Natural killer cell (primary cell): ENCODE measurements at regions not wholly inside any gene's neighbourhood (a gene's known extent, or its start where the extent isn't known, plus 50 kb on each side); places are given as distances from the start of the nearest gene placed in this dataset.

Experiments used
- ATAC-seq, 3 donors: fragments of 150-1000 bp in 2 of 3; fragments of 200-7000 bp in 1 of 3; cut with Tn5 transposase; 1 replicate in 1 of 3; 2 replicates in 2 of 3; pipeline ENCODE4 v1.10.0; 2021; ENCODE audit warnings: mild to moderate bottlenecking in 2 of 3, moderate library complexity in 2 of 3
- DNase-seq, 2 donors: peaks; one replicate each; pipeline versions ENCODE4 v3.0.0 to v3.0.0-alpha.2; 2013 to 2021; ENCODE audit warnings: mixed read lengths in 1 of 2
- H3K27ac ChIP-seq: one replicate; pipeline ENCODE4 v1.5.1; 2013; ENCODE audit warnings: mild to moderate bottlenecking, low read length
- H3K27me3 ChIP-seq: one replicate; pipeline ENCODE4 v1.6.1; 2013; ENCODE audit warnings: low read length; ENCODE audit not compliant: control insufficient read depth, insufficient read depth
- H3K36me3 ChIP-seq: one replicate; pipeline ENCODE4 v1.6.1; 2013; ENCODE audit warnings: low read length; ENCODE audit not compliant: control insufficient read depth, insufficient read depth
- H3K4me1 ChIP-seq: one replicate; pipeline ENCODE4 v1.6.1; 2013; ENCODE audit warnings: low read length; ENCODE audit not compliant: control insufficient read depth, insufficient read depth
- H3K4me3 ChIP-seq: one replicate; pipeline ENCODE4 v1.5.1; 2013; ENCODE audit warnings: low read length
- H3K9me3 ChIP-seq: one replicate; pipeline ENCODE4 v1.6.1; 2013; ENCODE audit warnings: low read length; ENCODE audit not compliant: control insufficient read depth, insufficient read depth
- H3K27ac Mint-ChIP-seq, 2 donors: one replicate each; pipeline ENCODE4 v1.8.0; 2022; ENCODE audit warnings: mild to moderate bottlenecking in 2 of 2, mixed read lengths in 2 of 2, moderate library complexity in 1 of 2
- H3K27me3 Mint-ChIP-seq, 2 donors: one replicate each; pipeline ENCODE4 v1.8.0; 2022; ENCODE audit warnings: low read depth in 2 of 2, mixed read lengths in 2 of 2
- H3K36me3 Mint-ChIP-seq: one replicate; pipeline ENCODE4 v1.8.0; 2022; ENCODE audit warnings: mixed read lengths
- H3K4me1 Mint-ChIP-seq, 2 donors: one replicate each; pipeline ENCODE4 v1.8.0; 2022; ENCODE audit warnings: mixed read lengths in 2 of 2
- H3K4me3 Mint-ChIP-seq: one replicate; pipeline ENCODE4 v1.8.0; 2022; ENCODE audit warnings: mild to moderate bottlenecking, moderate library complexity, mixed read lengths
- H3K9me3 Mint-ChIP-seq, 2 donors: one replicate each; pipeline ENCODE4 v1.8.0; 2022; ENCODE audit warnings: mixed read lengths in 2 of 2
- WGBS: methylation state at CpG from one replicate; pipeline ENCODE4 v1.1.7; 2013; ENCODE audit warnings: missing lambda C conversion rate; ENCODE audit not compliant: insufficient coverage; 5-methylcytosine and 5-hydroxymethylcytosine counted together
- intact Hi-C: fragments of 100-400 bp; cut with micrococcal nuclease; formaldehyde crosslinking; loops from one replicate; pipeline ENCODE4 v1.14.2; 2022
- TF ChIP-seq, protein P1 (sequence below): fragments of 200-600 bp; IDR thresholded peaks from one replicate; pipeline ENCODE4 v1.8.0; 2022; ENCODE audit warnings: antibody characterized with exemption

GRCh38 chr12:88743946-88744685, 163.8 kb upstream of the KITLG start:
- WGBS: 80% methylated on average over 8 of the region's 12 CpGs
- H3K4me3 Mint-ChIP-seq: no peak overlapping the region

GRCh38 chr12:88737838-88738472, 157.7 kb upstream of the KITLG start:
- H3K9me3 ChIP-seq: no peaks in the 10 kb centered on the region
- TF ChIP-seq, protein P1, sequence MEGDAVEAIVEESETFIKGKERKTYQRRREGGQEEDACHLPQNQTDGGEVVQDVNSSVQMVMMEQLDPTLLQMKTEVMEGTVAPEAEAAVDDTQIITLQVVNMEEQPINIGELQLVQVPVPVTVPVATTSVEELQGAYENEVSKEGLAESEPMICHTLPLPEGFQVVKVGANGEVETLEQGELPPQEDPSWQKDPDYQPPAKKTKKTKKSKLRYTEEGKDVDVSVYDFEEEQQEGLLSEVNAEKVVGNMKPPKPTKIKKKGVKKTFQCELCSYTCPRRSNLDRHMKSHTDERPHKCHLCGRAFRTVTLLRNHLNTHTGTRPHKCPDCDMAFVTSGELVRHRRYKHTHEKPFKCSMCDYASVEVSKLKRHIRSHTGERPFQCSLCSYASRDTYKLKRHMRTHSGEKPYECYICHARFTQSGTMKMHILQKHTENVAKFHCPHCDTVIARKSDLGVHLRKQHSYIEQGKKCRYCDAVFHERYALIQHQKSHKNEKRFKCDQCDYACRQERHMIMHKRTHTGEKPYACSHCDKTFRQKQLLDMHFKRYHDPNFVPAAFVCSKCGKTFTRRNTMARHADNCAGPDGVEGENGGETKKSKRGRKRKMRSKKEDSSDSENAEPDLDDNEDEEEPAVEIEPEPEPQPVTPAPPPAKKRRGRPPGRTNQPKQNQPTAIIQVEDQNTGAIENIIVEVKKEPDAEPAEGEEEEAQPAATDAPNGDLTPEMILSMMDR: no peak
- ATAC-seq: no peak
- H3K36me3 Mint-ChIP-seq: no peaks in the 10 kb centered on the region
- peaks cover 0 to 2% of the 10 kb centered on the region in 2 donors for H3K9me3 Mint-ChIP-seq
- intact Hi-C loops: no loop called here
- DNase-seq: no peak
- no peak overlapping the region for H3K4me3 ChIP-seq
- H3K4me1 ChIP-seq: no peaks in the 10 kb centered on the region
- no peak overlapping the region for H3K27ac ChIP-seq
- WGBS: 84% methylated on average over 4 of the region's 8 CpGs
- H3K27ac Mint-ChIP-seq: no peak overlapping the region
- H3K4me1 Mint-ChIP-seq: no peaks in the 10 kb centered on the region
- no peaks in the 10 kb centered on the region for H3K27me3 Mint-ChIP-seq
- no peaks in the 10 kb centered on the region for H3K36me3 ChIP-seq
- no peaks in the 10 kb centered on the region for H3K27me3 ChIP-seq
- no peak overlapping the region for H3K4me3 Mint-ChIP-seq

More at GRCh38 chr12:88743946-88744685, 163.8 kb upstream of the KITLG start:
- no peak for DNase-seq
- Histone ChIP-seq H3K4me1 (no peaks in the 10 kb centered on the region), H3K27me3 (no peaks in the 10 kb centered on the region), H3K9me3 (no peaks in the 10 kb centered on the region), H3K36me3 (no peaks in the 10 kb centered on the region), H3K27ac (no peak overlapping the region), H3K4me3 (no peak overlapping the region)
- H3K27me3 Mint-ChIP-seq: no peaks in the 10 kb centered on the region
- intact Hi-C loops: no loop called here
- no peak for ATAC-seq
- no peaks in the 10 kb centered on the region for H3K4me1 Mint-ChIP-seq
- H3K27ac Mint-ChIP-seq: no peak overlapping the region
- TF ChIP-seq, protein P1: no peak
- H3K9me3 Mint-ChIP-seq: peaks cover 3 to 4% of the 10 kb centered on the region in 2 donors
- no peaks in the 10 kb centered on the region for H3K36me3 Mint-ChIP-seq

DNA sequence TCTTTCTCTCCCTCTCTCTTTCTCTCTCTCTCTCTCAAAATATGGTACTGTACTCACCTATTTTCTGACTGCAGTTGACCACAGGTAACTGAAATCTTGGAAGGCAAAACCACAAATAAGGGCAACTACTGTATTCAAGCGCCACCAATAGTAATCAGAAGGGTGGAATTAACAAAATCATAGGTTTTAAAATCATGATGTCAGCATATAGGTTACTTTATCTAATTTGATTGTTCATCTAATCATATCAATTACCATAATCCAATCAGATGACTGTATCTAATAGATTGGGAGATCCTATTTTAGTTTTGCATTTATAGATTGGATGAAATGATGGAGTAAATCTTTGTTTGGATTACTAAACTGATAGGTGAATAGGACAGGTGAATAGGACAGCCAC, 155.8 kb upstream of the KITLG start:
- no peaks in the 10 kb centered on the region for H3K36me3 ChIP-seq
- intact Hi-C loops: no loop called here
- H3K9me3 ChIP-seq: no peaks in the 10 kb centered on the region
- no peaks in the 10 kb centered on the region for H3K36me3 Mint-ChIP-seq
- H3K27me3 ChIP-seq: no peaks in the 10 kb centered on the region
- WGBS: 80% methylated on average over 1 of the region's 1 CpG
- no peaks in the 10 kb centered on the region for H3K4me1 ChIP-seq
- no peak overlapping the region for H3K4me3 Mint-ChIP-seq
- H3K27me3 Mint-ChIP-seq: no peaks in the 10 kb centered on the region
- H3K27ac Mint-ChIP-seq: no peak overlapping the region
- TF ChIP-seq, protein P1: no peak
- H3K4me1 Mint-ChIP-seq: no peaks in the 10 kb centered on the region
- DNase-seq (no peak), ATAC-seq (no peak)
- peaks cover 0 to 2% of the 10 kb centered on the region in 2 donors for H3K9me3 Mint-ChIP-seq
- no peak overlapping the region for H3K4me3 ChIP-seq
- H3K27ac ChIP-seq: no peak overlapping the region
